ENCODE measurements at regions not wholly inside any gene's neighbourhood (a gene's known extent, or its start where the extent isn't known, plus 50 kb on each side); places are given as distances from the start of the nearest gene placed in this dataset.

DNA sequence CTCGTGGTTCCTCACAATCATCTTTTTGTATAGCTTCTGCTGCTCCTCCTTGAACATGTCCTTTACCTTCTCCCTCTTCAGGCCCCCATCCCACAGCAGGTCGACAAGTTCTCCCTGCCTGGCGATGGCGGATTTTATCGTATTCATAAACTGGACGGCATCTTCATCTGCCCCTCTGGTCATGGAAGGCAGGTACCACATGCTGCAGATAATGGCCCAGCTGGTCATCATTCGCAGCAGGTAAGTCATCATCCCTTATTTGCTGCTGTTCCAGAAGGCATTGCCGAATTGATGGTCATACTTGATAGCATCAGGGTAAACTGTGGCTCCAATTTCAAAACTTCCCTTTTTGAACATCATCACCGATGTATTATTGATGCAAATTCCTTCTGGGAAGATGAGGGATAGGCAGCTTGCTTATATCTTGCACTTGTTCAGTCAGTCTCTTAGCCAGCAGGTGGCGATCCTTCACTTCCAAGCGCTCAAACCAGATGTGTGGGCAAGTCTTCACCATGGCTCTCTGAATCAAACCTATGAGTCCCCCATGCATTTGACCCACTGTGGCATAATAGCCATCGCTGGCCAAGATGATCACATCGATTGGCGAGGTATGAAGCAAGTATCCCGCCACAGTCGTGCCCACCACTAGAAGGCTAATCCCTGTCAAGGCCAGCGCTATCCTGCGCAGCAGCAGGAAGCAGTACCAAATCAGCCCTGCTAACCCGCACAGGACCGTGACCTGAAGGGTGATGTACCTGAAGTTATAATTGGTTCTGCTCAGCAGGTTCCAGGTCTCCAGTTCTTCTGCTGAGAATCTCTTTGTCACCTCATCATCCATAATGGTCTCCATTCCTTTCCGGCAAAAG is 381.5 kb upstream of the STXBP6 start:
- H3K79me2 ChIP-seq (ENCODE audit: insufficient read depth) = no peaks in the 10 kb centered on the region
- H3K36me3 ChIP-seq (replicated peaks in 1 of 2; ENCODE audit: control insufficient read depth in 1 of 2, insufficient read depth in 2 of 2, low read length in 1 of 2) = no peaks in the 10 kb centered on the region
- 15% methylated on average over 21 of the region's 21 CpGs for WGBS (ENCODE audit: low lambda C conversion rate)
- TF ChIP-seq, protein P1, sequence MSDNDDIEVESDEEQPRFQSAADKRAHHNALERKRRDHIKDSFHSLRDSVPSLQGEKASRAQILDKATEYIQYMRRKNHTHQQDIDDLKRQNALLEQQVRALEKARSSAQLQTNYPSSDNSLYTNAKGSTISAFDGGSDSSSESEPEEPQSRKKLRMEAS (IDR thresholded peaks at IDR 0.05; ENCODE audit: low read depth) = no peak
- TF ChIP-seq TAF1 (IDR thresholded peaks at IDR 0.05; ENCODE audit: borderline replicate concordance, low read depth, low read length) = no peak
- no peak for TF ChIP-seq YY1 (IDR thresholded peaks at IDR 0.05; ENCODE audit: low read depth)
- no peak for TF ChIP-seq RCOR1 (IDR thresholded peaks at IDR 0.05; ENCODE audit: low read length)
- peak; percentile 27; the same call in 1 of the 2 replicates for TF ChIP-seq SMC3 (IDR thresholded peaks at IDR 0.05; ENCODE audit: low read depth, low read length)
- no peak for TF ChIP-seq SIN3A (IDR thresholded peaks at IDR 0.05; ENCODE audit: borderline replicate concordance, low read depth, low read length)
- no peak for TF ChIP-seq EP300 (IDR thresholded peaks at IDR 0.05; ENCODE audit: borderline replicate concordance in 1 of 2, low read depth in 1 of 2, low read length in 1 of 2)
- peak; percentile 45; the same call in 1 of the 2 replicates for TF ChIP-seq RAD21 (IDR thresholded peaks at IDR 0.05; ENCODE audit: low read length)
- TF ChIP-seq GABPA (IDR thresholded peaks at IDR 0.05; ENCODE audit: low read depth) = no peak
- no peak for TF ChIP-seq FOXM1 (IDR thresholded peaks at IDR 0.05; ENCODE audit: low read depth)
- TF ChIP-seq, protein P2, sequence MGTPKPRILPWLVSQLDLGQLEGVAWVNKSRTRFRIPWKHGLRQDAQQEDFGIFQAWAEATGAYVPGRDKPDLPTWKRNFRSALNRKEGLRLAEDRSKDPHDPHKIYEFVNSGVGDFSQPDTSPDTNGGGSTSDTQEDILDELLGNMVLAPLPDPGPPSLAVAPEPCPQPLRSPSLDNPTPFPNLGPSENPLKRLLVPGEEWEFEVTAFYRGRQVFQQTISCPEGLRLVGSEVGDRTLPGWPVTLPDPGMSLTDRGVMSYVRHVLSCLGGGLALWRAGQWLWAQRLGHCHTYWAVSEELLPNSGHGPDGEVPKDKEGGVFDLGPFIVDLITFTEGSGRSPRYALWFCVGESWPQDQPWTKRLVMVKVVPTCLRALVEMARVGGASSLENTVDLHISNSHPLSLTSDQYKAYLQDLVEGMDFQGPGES (IDR thresholded peaks at IDR 0.05; ENCODE audit: low read depth, low read length) = no peak
- TF ChIP-seq MEF2A (IDR thresholded peaks at IDR 0.05; ENCODE audit: borderline replicate concordance, low read depth) = no peak
- TF ChIP-seq, protein P3, sequence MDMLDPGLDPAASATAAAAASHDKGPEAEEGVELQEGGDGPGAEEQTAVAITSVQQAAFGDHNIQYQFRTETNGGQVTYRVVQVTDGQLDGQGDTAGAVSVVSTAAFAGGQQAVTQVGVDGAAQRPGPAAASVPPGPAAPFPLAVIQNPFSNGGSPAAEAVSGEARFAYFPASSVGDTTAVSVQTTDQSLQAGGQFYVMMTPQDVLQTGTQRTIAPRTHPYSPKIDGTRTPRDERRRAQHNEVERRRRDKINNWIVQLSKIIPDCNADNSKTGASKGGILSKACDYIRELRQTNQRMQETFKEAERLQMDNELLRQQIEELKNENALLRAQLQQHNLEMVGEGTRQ (IDR thresholded peaks at IDR 0.05; ENCODE audit: borderline replicate concordance, low read depth, low read length) = no peak
- TF ChIP-seq, protein P4, sequence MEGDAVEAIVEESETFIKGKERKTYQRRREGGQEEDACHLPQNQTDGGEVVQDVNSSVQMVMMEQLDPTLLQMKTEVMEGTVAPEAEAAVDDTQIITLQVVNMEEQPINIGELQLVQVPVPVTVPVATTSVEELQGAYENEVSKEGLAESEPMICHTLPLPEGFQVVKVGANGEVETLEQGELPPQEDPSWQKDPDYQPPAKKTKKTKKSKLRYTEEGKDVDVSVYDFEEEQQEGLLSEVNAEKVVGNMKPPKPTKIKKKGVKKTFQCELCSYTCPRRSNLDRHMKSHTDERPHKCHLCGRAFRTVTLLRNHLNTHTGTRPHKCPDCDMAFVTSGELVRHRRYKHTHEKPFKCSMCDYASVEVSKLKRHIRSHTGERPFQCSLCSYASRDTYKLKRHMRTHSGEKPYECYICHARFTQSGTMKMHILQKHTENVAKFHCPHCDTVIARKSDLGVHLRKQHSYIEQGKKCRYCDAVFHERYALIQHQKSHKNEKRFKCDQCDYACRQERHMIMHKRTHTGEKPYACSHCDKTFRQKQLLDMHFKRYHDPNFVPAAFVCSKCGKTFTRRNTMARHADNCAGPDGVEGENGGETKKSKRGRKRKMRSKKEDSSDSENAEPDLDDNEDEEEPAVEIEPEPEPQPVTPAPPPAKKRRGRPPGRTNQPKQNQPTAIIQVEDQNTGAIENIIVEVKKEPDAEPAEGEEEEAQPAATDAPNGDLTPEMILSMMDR (IDR thresholded peaks at IDR 0.05) = peak; percentile 48
- TF ChIP-seq, protein P5, sequence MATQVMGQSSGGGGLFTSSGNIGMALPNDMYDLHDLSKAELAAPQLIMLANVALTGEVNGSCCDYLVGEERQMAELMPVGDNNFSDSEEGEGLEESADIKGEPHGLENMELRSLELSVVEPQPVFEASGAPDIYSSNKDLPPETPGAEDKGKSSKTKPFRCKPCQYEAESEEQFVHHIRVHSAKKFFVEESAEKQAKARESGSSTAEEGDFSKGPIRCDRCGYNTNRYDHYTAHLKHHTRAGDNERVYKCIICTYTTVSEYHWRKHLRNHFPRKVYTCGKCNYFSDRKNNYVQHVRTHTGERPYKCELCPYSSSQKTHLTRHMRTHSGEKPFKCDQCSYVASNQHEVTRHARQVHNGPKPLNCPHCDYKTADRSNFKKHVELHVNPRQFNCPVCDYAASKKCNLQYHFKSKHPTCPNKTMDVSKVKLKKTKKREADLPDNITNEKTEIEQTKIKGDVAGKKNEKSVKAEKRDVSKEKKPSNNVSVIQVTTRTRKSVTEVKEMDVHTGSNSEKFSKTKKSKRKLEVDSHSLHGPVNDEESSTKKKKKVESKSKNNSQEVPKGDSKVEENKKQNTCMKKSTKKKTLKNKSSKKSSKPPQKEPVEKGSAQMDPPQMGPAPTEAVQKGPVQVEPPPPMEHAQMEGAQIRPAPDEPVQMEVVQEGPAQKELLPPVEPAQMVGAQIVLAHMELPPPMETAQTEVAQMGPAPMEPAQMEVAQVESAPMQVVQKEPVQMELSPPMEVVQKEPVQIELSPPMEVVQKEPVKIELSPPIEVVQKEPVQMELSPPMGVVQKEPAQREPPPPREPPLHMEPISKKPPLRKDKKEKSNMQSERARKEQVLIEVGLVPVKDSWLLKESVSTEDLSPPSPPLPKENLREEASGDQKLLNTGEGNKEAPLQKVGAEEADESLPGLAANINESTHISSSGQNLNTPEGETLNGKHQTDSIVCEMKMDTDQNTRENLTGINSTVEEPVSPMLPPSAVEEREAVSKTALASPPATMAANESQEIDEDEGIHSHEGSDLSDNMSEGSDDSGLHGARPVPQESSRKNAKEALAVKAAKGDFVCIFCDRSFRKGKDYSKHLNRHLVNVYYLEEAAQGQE (IDR thresholded peaks at IDR 0.05; ENCODE audit: low read depth, low read length) = no peak
- no peaks in the 10 kb centered on the region for H3F3A ChIP-seq (replicated peaks; ENCODE audit: insufficient read depth)
- H3K4me3 ChIP-seq (ENCODE audit: low read depth in 2 of 2, low read length in 1 of 2) = no peak overlapping the region; a peak in 1 of 4 replicates
- no peaks in the 10 kb centered on the region for H4K20me1 ChIP-seq (ENCODE audit: insufficient read depth)
- H3K27me3 ChIP-seq (ENCODE audit: insufficient read depth) = no peaks in the 10 kb centered on the region; the same call in 1 of the 2 replicates
- no peak overlapping the region for H3K27ac ChIP-seq (ENCODE audit: low read depth in 2 of 2, low read length in 1 of 2)
- no peaks in the 10 kb centered on the region for H3K4me1 ChIP-seq (ENCODE audit: control insufficient read depth in 1 of 2, insufficient read depth in 2 of 2, low read depth in 1 of 2, low read length in 1 of 2)
- DNase-seq = peak; percentile 15
- no peak overlapping the region for H2AFZ ChIP-seq (ENCODE audit: low read depth)
- no peak overlapping the region for H3K4me2 ChIP-seq
- H3K9me2 ChIP-seq = no peaks in the 10 kb centered on the region
- ChIA-PET POLR2A (no interaction called here), CTCF (interaction anchor here (0.7 to 2.5 kb wide), 9 partner anchors 10 to 108 kb away, joined by 3 to 22 read pairs (median 3); no protein-coding TSS in a partner anchor)
- no peak overlapping the region for H3K9ac ChIP-seq
- H3K9me3 ChIP-seq = no peaks in the 10 kb centered on the region

Data from SK-N-SH (cell line).